Mesothelial cell of epicardium (in vitro differentiated cells): ENCODE measurements at regions not wholly inside any gene's neighbourhood (a gene's known extent, or its start where the extent isn't known, plus 50 kb on each side); places are given as distances from the start of the nearest gene placed in this dataset.

Experiments used
- DNase-seq, 2 experiments: peaks; one replicate each; pipeline ENCODE4 v3.0.0; 2021; ENCODE audit warnings: low spot score in 2 of 2; ENCODE audit not compliant: unreplicated experiment in 2 of 2
- H3K27ac Mint-ChIP-seq: 2 replicates; pipeline ENCODE4 v1.8.0; 2021; ENCODE audit warnings: mixed read lengths
- H3K27me3 Mint-ChIP-seq: 2 replicates; pipeline ENCODE4 v1.8.0; 2021; ENCODE audit warnings: low read depth, mixed read lengths
- H3K36me3 Mint-ChIP-seq: 2 replicates; pipeline ENCODE4 v1.8.0; 2021; ENCODE audit warnings: mixed read lengths
- H3K4me1 Mint-ChIP-seq: 2 replicates; pipeline ENCODE4 v1.8.0; 2021; ENCODE audit warnings: mixed read lengths
- H3K4me3 Mint-ChIP-seq: 2 replicates; pipeline ENCODE4 v1.8.0; 2021; ENCODE audit warnings: mild to moderate bottlenecking, moderate library complexity, mixed read lengths
- H3K9me3 Mint-ChIP-seq: 2 replicates; pipeline ENCODE4 v1.8.0; 2021; ENCODE audit warnings: mixed read lengths
- CTCF ChIP-seq: fragments of 200-600 bp; sonication (generic); IDR thresholded peaks from one replicate; pipeline ENCODE4 v1.5.0; 2021; ENCODE audit warnings: antibody characterized with exemption; ENCODE audit not compliant: unreplicated experiment

DNA sequence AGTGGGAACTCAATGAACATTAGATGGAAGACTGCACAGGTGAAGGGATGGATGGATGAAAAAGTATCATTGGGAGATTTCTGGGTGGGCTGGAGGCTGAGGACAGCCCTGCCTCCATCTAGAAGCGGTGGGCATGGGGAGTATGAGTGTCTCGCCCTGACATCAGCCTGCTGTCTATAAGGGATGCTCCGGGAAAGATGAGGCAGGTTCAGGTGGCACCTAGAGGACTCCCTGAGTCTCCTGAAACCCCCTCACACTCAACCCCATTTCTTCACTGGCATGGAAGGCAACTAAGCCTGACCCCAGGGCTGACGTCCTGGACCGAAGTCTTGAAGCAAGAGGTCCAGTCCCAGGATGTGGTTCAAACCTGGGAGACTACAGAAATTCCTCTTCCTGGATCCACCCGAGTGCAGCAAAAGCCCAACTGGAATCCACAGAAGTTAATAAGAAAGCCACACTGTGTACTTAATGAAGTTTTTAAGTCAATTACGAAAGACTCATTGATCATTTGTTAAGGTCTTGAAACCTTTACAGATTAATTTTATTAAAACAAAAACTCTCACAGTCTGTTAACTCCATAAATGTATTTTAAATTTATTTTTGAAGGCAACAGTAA, 238.8 kb downstream of the EMX2 start:
- no peak for TF ChIP-seq CTCF
- no peak overlapping the region for H3K4me3 Mint-ChIP-seq
- no peaks in the 10 kb centered on the region for H3K9me3 Mint-ChIP-seq
- DNase-seq = no peak
- H3K27ac Mint-ChIP-seq = no peak overlapping the region
- H3K4me1 Mint-ChIP-seq = peaks cover 6% of the 10 kb centered on the region
- H3K36me3 Mint-ChIP-seq = no peaks in the 10 kb centered on the region
- peaks cover 29% of the 10 kb centered on the region for H3K27me3 Mint-ChIP-seq

DNA sequence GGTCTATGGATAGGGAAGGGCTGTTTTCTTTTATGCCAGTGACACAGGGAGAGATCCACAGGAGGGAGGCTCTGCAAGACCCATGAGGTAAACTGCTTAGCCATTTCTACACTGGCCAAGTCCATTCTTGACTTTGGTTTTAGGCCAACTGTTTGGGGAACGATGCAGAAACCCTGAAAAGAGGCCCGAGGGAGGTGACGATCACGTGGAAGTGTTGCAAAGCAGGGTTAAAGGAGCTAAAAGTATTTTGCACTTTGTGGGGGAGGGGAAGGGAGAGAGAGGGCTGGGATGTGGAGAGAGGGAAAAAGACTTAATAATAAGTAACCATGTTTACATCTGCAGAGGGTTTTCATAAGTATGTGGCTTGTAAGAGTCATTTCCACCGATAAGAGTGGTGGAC, 239.7 kb downstream of the EMX2 start:
- Mint-ChIP-seq H3K27me3 (peaks cover 29% of the 10 kb centered on the region), H3K4me1 (peaks cover 6% of the 10 kb centered on the region), H3K9me3 (no peaks in the 10 kb centered on the region), H3K36me3 (no peaks in the 10 kb centered on the region), H3K27ac (no peak overlapping the region), H3K4me3 (no peak overlapping the region)
- no peak for DNase-seq
- TF ChIP-seq CTCF = no peak

GRCh38 chr10:117783698-117784395, 241.3 kb downstream of the EMX2 start:
- H3K4me1 Mint-ChIP-seq = peaks cover 10% of the 10 kb centered on the region
- no peaks in the 10 kb centered on the region for H3K36me3 Mint-ChIP-seq
- no peak for DNase-seq
- H3K27me3 Mint-ChIP-seq = peaks cover 19% of the 10 kb centered on the region
- no peak for TF ChIP-seq CTCF
- H3K4me3 Mint-ChIP-seq = no peak overlapping the region
- H3K9me3 Mint-ChIP-seq = no peaks in the 10 kb centered on the region
- no peak overlapping the region for H3K27ac Mint-ChIP-seq

DNA sequence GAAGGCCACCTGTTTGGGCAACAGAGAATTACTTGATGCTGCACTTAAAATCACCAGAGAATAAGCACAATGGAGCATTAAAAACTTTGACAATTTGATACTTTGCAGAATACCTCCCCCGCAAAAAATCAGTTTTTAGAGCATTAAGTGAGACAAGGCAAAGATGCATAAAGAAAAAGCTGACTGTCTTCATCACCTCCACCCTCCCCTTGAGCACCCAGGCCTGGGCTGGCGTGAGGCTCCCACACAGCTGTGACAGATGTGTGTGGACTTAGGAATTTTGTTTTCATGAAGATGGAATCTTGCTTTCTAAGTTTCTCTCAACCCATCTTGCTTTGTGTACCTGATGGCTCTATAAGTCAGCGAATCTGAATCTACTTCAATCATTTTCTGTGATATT, 242.2 kb downstream of the EMX2 start:
- no peak for TF ChIP-seq CTCF
- Mint-ChIP-seq H3K4me1 (peaks cover 12% of the 10 kb centered on the region), H3K27ac (no peak overlapping the region), H3K36me3 (no peaks in the 10 kb centered on the region), H3K9me3 (no peaks in the 10 kb centered on the region), H3K27me3 (peaks cover 14% of the 10 kb centered on the region), H3K4me3 (no peak overlapping the region)
- DNase-seq = no peak

DNA sequence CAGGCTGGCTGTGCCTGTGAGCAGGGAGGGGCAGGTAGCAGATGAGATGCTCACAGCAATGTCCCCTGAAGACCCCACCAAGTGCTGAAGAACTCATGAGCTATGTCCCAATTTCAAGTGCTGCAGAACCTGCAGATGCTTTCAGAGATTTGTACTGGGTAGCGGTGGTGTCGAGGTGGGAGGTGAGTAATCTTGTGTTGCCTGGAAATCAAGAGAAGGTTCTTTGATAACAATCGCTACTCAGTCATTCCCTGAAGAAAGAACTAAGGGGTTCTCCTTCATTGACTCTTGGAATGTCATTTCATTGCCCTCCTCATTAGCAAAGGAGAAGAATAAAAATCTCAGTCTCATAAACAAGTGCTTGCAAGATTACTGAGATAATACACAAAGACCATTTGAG, 246.4 kb downstream of the EMX2 start:
- Mint-ChIP-seq H3K4me1 (peaks cover 31% of the 10 kb centered on the region), H3K9me3 (no peaks in the 10 kb centered on the region), H3K36me3 (no peaks in the 10 kb centered on the region), H3K4me3 (no peak overlapping the region), H3K27ac (no peak overlapping the region), H3K27me3 (peaks cover 4% of the 10 kb centered on the region)
- TF ChIP-seq CTCF = no peak
- DNase-seq = no peak
